Epithelial cell of esophagus (primary cell): ENCODE measurements at regions not wholly inside any gene's neighbourhood (a gene's known extent, or its start where the extent isn't known, plus 50 kb on each side); places are given as distances from the start of the nearest gene placed in this dataset.

Experiments used
- DNase-seq: peaks from one replicate; pipeline ENCODE4 v3.0.0; 2010; ENCODE audit warnings: low read depth
- H3K4me3 ChIP-seq: 2 replicates; pipeline ENCODE4 v1.5.1; 2011; ENCODE audit warnings: mild to moderate bottlenecking, low read length, control low read depth
- TF ChIP-seq, protein P1 (sequence below): IDR thresholded peaks from 2 replicates; pipeline ENCODE4 v1.5.1; 2011; ENCODE audit warnings: low read depth, mild to moderate bottlenecking, low read length, control low read depth, inconsistent platforms; ENCODE audit not compliant: insufficient read depth; ENCODE audit errors: missing control alignments

DNA sequence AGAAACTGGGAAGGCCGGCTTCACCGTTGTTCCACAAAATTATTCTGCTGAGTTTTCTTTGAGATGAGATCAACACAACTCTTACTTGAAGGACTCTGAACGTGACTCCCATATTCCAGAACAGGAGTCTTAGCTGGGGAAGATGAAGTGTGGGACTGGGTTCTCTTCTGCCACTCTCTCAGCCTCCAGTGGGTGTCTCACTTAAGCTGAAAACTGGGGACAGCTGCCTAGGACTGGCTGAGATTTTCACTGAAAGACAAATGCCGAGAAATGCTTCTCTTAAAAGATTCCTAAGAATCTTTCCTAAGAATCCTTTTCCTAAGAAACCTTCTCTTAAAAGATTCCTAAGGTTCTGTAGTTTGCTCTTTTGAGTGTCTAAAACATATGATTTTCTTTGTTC lies 156.6 kb upstream of the LHCGR start:
- TF ChIP-seq, protein P1, sequence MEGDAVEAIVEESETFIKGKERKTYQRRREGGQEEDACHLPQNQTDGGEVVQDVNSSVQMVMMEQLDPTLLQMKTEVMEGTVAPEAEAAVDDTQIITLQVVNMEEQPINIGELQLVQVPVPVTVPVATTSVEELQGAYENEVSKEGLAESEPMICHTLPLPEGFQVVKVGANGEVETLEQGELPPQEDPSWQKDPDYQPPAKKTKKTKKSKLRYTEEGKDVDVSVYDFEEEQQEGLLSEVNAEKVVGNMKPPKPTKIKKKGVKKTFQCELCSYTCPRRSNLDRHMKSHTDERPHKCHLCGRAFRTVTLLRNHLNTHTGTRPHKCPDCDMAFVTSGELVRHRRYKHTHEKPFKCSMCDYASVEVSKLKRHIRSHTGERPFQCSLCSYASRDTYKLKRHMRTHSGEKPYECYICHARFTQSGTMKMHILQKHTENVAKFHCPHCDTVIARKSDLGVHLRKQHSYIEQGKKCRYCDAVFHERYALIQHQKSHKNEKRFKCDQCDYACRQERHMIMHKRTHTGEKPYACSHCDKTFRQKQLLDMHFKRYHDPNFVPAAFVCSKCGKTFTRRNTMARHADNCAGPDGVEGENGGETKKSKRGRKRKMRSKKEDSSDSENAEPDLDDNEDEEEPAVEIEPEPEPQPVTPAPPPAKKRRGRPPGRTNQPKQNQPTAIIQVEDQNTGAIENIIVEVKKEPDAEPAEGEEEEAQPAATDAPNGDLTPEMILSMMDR, result no peak
- no peak overlapping the region for H3K4me3 ChIP-seq

DNA sequence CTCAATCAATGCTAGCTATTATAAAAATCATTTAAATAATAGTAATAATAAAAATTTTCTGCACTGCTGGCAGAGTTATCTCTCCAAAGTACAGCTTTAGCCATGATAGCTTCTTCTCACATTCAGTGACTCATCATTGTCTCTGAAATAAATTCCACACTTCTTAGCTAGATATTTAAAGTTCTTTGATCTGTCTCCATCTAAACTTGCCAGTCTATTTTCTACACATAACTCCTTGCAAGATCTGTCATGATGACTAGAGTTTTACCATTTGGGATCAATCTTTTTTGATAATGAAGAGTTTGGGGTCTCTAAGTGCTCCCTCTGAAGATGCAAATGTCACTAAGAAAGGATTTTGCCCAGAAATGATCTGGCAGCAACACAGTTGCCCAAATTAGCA lies 155.4 kb upstream of the LHCGR start:
- DNase-seq, result no peak
- H3K4me3 ChIP-seq, result no peak overlapping the region
- TF ChIP-seq, protein P1, result no peak

More for the DNA sequence above, 156.6 kb upstream of the LHCGR start:
- no peak for DNase-seq

DNA sequence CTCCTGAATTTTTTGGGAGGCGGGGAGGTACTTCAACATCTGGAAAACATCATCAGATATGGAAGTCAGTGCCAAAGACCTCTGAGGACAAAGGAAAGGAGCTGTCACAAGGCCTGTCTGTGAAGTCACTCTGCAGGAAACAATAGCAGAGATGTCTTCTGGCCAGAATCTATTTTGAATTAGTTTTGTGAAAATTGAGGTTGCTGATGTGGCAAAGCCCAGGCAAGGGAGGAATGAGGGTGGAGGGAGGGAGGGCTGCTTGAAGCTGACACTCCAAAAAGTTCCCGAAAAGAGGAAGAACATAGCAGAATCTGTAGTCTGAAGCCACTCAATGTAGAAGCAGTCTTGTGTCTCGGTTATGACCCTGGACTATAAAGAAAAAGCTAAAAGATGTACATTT lies 151.1 kb upstream of the LHCGR start:
- no peak for DNase-seq
- TF ChIP-seq, protein P1, result no peak
- H3K4me3 ChIP-seq, result no peak overlapping the region

DNA sequence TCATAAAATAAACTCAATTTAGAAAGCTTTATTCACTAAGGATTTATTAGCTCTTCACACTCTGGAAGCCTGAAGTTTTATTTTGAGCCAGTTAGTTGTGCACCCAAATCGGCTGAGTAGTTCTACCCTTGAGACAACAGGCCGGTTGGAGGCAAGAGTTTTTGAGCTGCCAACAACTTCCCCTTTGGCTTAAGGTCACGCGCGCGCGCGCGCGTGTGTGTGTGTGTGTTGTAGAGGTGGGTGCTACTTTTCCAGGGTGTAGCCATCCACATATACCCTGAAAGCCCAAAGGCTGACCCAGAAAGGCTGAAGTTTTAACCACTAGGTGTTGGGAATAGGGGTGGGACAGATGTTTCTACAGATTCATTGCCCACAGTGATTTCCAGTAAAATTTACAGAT lies 150.2 kb upstream of the LHCGR start:
- no peak for DNase-seq
- no peak overlapping the region for H3K4me3 ChIP-seq
- TF ChIP-seq, protein P1, result no peak

DNA sequence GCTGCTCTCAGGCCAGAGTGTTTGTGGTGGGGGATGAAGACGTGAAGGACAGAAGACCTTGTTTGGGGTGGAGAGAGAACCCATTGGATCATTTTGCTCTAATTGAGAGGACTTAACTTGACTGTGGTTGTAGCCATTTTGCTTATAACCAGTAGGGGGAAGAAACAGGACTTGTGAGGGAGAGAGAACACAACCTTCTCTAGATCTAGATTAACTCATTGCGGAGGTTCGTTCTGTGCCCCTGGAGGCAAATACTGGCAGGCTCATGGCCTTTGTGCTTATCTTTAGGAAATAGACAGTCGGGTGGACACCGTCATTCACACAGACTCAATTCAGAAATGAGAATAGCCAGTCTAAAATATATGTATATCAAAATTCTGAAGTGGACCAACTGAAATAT lies 147.0 kb upstream of the LHCGR start:
- TF ChIP-seq, protein P1, result no peak

DNA sequence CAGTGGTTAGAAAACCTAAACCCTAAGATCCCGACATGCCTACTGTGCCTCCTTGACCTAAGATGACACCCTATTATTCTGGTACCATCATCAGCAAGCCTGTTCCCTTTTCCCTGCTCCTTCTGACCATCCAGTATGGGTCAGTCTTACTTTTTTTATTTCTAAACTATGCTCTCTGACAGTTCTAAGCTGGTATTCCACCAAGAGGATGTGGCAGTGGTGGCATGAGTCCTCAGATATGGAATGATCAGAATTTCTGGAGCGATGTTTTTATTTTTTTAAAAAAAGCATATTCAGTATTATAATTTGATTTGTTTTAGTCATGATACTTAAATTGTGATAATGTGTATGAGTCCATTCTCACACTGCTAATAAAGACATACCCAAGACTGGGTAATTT lies 145.9 kb upstream of the LHCGR start:
- TF ChIP-seq, protein P1, result no peak
- no peak overlapping the region for H3K4me3 ChIP-seq
- DNase-seq, result no peak

More for the DNA sequence above, 147.0 kb upstream of the LHCGR start:
- no peak overlapping the region for H3K4me3 ChIP-seq
- DNase-seq, result no peak

DNA sequence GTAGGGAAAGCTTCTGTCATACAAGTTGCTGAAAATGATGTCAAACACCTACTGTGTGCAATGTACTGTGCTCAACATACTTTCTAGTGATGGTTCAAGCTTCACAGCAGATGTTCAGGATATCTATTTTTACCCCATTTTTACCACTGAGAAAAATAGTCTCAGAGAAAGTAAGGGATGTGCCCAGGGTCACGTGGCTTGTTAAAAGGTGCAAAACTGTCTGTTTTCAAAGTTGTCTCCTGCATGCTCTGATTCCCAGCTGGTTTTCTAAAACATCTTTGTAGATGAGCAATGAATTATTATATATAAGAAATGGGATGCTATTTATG lies 145.5 kb upstream of the LHCGR start:
- no peak for DNase-seq
- H3K4me3 ChIP-seq, result no peak overlapping the region
- TF ChIP-seq, protein P1, result no peak
